ENCODE measurements at regions not wholly inside any gene's neighbourhood (a gene's known extent, or its start where the extent isn't known, plus 50 kb on each side); places are given as distances from the start of the nearest gene placed in this dataset.

- H3K27ac ChIP-seq (ENCODE audit: low read length in 2 of 2) = no peak overlapping the region
- intact Hi-C loops (cut with micrococcal nuclease) = no loop called here
- no peak for TF ChIP-seq CTCF (IDR thresholded peaks at IDR 0.05)
- no peak for TF ChIP-seq EZH2 (IDR thresholded peaks at IDR 0.05; ENCODE audit: borderline replicate concordance, insufficient read depth, low read depth, low read length, poor library complexity, severe bottlenecking)
- H3K9me3 ChIP-seq (ENCODE audit: control extremely low read depth in 1 of 3, control insufficient read depth in 2 of 3, insufficient read depth in 1 of 3, low read length in 2 of 3) = no peaks in the 10 kb centered on the region
- ChIA-PET POLR2A (no interaction called here), CTCF (no interaction called here)
- Mint-ChIP-seq H3K27ac (no peak overlapping the region), H3K27me3 (no peaks in the 10 kb centered on the region), H3K4me3 (no peak overlapping the region), H3K9me3 (ENCODE audit: insufficient read depth) (peaks cover 3% of the 10 kb centered on the region), H3K4me1 (no peaks in the 10 kb centered on the region)
- no CpG with 5 or more reads among the region's 3 CpGs for WGBS (ENCODE audit: insufficient coverage)
- no peak overlapping the region for H3K9ac ChIP-seq (ENCODE audit: low read length)
- no peaks in the 10 kb centered on the region for H3K27me3 ChIP-seq (replicated peaks in 1 of 4; ENCODE audit: control extremely low read depth in 1 of 4, control insufficient read depth in 3 of 4, insufficient read depth in 4 of 4, low read length in 3 of 4)
- no peaks in the 10 kb centered on the region for H3K79me2 ChIP-seq (ENCODE audit: control insufficient read depth, insufficient read depth, low read length)
- no peak overlapping the region for H3K4me2 ChIP-seq (replicated peaks; ENCODE audit: low read depth, low read length, poor library complexity, severe bottlenecking)
- no peaks in the 10 kb centered on the region for H3K36me3 ChIP-seq (replicated peaks in 1 of 2; ENCODE audit: control extremely low read depth in 1 of 2, control insufficient read depth in 1 of 2, extremely low read depth in 1 of 2, insufficient read depth in 2 of 2, low read length in 1 of 2)
- ATAC-seq (ENCODE audit: low read depth) (no peak), DNase-seq (no peak)
- H3K4me1 ChIP-seq (ENCODE audit: control insufficient read depth in 2 of 2, insufficient read depth in 2 of 2, low read length in 2 of 2) = no peaks in the 10 kb centered on the region
- no peak overlapping the region for H2AFZ ChIP-seq (ENCODE audit: insufficient read depth, low read depth, low read length, poor library complexity, severe bottlenecking)
- H4K20me1 ChIP-seq (ENCODE audit: control insufficient read depth, insufficient read depth, low read length, poor library complexity, severe bottlenecking) = no peaks in the 10 kb centered on the region
- H3K4me3 ChIP-seq (ENCODE audit: control extremely low read depth in 1 of 5, extremely low read depth in 1 of 5, insufficient read depth in 1 of 5, low read depth in 2 of 5, low read length in 4 of 5) = no peak overlapping the region
These were observed 363.4 kb upstream of the DPH6 start for GRCh38 chr15:35909414-35909813.

- CTCF ChIA-PET = no interaction called here
These were observed 364.3 kb upstream of the DPH6 start for GRCh38 chr15:35910227-35910626.

More at GRCh38 chr15:35910227-35910626, 364.3 kb upstream of the DPH6 start:
- WGBS (ENCODE audit: insufficient coverage) = no CpG with 5 or more reads among the region's 2 CpGs
- DNase-seq = no peak
- H3K4me3 Mint-ChIP-seq = no peak overlapping the region
- no peaks in the 10 kb centered on the region for H3K79me2 ChIP-seq (ENCODE audit: control insufficient read depth, insufficient read depth, low read length)
- H3K36me3 ChIP-seq (replicated peaks in 1 of 2; ENCODE audit: control extremely low read depth in 1 of 2, control insufficient read depth in 1 of 2, extremely low read depth in 1 of 2, insufficient read depth in 2 of 2, low read length in 1 of 2) = no peaks in the 10 kb centered on the region
- H3K4me2 ChIP-seq (replicated peaks; ENCODE audit: low read depth, low read length, poor library complexity, severe bottlenecking) = no peak overlapping the region
- TF ChIP-seq CTCF (IDR thresholded peaks at IDR 0.05) (no peak), EZH2 (IDR thresholded peaks at IDR 0.05; ENCODE audit: borderline replicate concordance, insufficient read depth, low read depth, low read length, poor library complexity, severe bottlenecking) (no peak)
- H3K9ac ChIP-seq (ENCODE audit: low read length) = no peak overlapping the region
- H3K9me3 Mint-ChIP-seq (ENCODE audit: insufficient read depth) = peaks cover 9% of the 10 kb centered on the region
- H4K20me1 ChIP-seq (ENCODE audit: control insufficient read depth, insufficient read depth, low read length, poor library complexity, severe bottlenecking) = no peaks in the 10 kb centered on the region
- POLR2A ChIA-PET = no interaction called here
- no peaks in the 10 kb centered on the region for H3K27me3 ChIP-seq (replicated peaks in 1 of 4; ENCODE audit: control extremely low read depth in 1 of 4, control insufficient read depth in 3 of 4, insufficient read depth in 4 of 4, low read length in 3 of 4)
- H3K4me1 Mint-ChIP-seq = no peaks in the 10 kb centered on the region
- no peak for ATAC-seq (ENCODE audit: low read depth)
- H3K27me3 Mint-ChIP-seq = no peaks in the 10 kb centered on the region
- no peaks in the 10 kb centered on the region for H3K4me1 ChIP-seq (ENCODE audit: control insufficient read depth in 2 of 2, insufficient read depth in 2 of 2, low read length in 2 of 2)
- no peak overlapping the region for H3K27ac Mint-ChIP-seq
- no peak overlapping the region for H3K4me3 ChIP-seq (ENCODE audit: control extremely low read depth in 1 of 5, extremely low read depth in 1 of 5, insufficient read depth in 1 of 5, low read depth in 2 of 5, low read length in 4 of 5)
- no peak overlapping the region for H3K27ac ChIP-seq (ENCODE audit: low read length in 2 of 2)
- intact Hi-C loops (cut with micrococcal nuclease) = no loop called here
- no peak overlapping the region for H2AFZ ChIP-seq (ENCODE audit: insufficient read depth, low read depth, low read length, poor library complexity, severe bottlenecking)
- peaks cover 0 to 3% (median 1%) of the 10 kb centered on the region in 3 donors for H3K9me3 ChIP-seq (ENCODE audit: control extremely low read depth in 1 of 3, control insufficient read depth in 2 of 3, insufficient read depth in 1 of 3, low read length in 2 of 3)
